MM.1S (cell line): ENCODE measurements at regions not wholly inside any gene's neighbourhood (a gene's known extent, or its start where the extent isn't known, plus 50 kb on each side); places are given as distances from the start of the nearest gene placed in this dataset.

ENCODE experiments used
- EZH2 ChIP-seq: fragments of 300-600 bp; sonication (generic); optimal IDR thresholded peaks from 2 replicates; pipeline ENCODE3; 2017; ENCODE audit warnings: low read depth, mild to moderate bottlenecking, antibody characterized with exemption, low read length, mixed read lengths
- EZH2phosphoT487 ChIP-seq: fragments of 300-600 bp; sonication (generic); IDR thresholded peaks from 2 replicates; pipeline ENCODE4 v1.6.1; 2018; ENCODE audit warnings: antibody characterized with exemption, low read length
- TF ChIP-seq, protein P1 (sequence below): fragments of 300-600 bp; sonication (generic); IDR thresholded peaks from 2 replicates; pipeline ENCODE4 v1.5.1; 2016; ENCODE audit warnings: antibody characterized with exemption, low read length, mixed read lengths

DNA sequence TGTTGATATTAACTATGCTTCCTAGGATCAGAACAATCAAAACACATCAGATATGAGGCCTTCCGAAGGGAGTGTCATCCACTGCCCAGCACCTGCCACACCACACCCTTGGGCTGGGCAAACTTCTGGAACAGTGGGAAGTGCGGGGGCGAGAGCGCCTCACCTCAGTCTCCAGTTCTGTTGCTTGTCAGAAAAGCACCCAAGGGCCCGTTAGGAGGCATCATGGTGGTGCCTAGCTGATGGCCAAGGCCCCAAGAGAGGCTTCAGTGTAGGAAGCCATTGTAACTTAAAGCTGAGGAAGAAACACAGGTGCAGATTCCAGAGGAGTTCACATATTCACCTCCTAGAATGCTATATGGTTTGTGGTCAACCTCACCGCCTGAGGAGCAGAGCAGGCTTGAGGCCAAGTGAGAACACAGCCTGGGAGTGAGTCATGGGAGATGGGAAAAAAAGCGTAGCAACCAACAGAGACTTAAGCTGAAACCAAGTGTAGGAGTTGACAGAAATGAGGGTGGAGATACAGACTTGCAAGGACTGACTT is 85.1 kb upstream of the ATL2 start:
- TF ChIP-seq, protein P1, sequence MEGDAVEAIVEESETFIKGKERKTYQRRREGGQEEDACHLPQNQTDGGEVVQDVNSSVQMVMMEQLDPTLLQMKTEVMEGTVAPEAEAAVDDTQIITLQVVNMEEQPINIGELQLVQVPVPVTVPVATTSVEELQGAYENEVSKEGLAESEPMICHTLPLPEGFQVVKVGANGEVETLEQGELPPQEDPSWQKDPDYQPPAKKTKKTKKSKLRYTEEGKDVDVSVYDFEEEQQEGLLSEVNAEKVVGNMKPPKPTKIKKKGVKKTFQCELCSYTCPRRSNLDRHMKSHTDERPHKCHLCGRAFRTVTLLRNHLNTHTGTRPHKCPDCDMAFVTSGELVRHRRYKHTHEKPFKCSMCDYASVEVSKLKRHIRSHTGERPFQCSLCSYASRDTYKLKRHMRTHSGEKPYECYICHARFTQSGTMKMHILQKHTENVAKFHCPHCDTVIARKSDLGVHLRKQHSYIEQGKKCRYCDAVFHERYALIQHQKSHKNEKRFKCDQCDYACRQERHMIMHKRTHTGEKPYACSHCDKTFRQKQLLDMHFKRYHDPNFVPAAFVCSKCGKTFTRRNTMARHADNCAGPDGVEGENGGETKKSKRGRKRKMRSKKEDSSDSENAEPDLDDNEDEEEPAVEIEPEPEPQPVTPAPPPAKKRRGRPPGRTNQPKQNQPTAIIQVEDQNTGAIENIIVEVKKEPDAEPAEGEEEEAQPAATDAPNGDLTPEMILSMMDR: no peak
- TF ChIP-seq EZH2 (no peak), EZH2phosphoT487 (no peak)
